ENCODE measurements at regions not wholly inside any gene's neighbourhood (a gene's known extent, or its start where the extent isn't known, plus 50 kb on each side); places are given as distances from the start of the nearest gene placed in this dataset.

GRCh38 chr2:172351586-172351985 lies 75.8 kb upstream of the ITGA6 start:
- TF ChIP-seq CTCF (IDR thresholded peaks at IDR 0.05; ENCODE audit: low read depth, low read length) (no peak), EZH2phosphoT487 (IDR thresholded peaks at IDR 0.05; ENCODE audit: low read depth) (no peak)

Data from OCI-LY3 (cell line).